ENCODE measurements at regions not wholly inside any gene's neighbourhood (a gene's known extent, or its start where the extent isn't known, plus 50 kb on each side); places are given as distances from the start of the nearest gene placed in this dataset.

DNA sequence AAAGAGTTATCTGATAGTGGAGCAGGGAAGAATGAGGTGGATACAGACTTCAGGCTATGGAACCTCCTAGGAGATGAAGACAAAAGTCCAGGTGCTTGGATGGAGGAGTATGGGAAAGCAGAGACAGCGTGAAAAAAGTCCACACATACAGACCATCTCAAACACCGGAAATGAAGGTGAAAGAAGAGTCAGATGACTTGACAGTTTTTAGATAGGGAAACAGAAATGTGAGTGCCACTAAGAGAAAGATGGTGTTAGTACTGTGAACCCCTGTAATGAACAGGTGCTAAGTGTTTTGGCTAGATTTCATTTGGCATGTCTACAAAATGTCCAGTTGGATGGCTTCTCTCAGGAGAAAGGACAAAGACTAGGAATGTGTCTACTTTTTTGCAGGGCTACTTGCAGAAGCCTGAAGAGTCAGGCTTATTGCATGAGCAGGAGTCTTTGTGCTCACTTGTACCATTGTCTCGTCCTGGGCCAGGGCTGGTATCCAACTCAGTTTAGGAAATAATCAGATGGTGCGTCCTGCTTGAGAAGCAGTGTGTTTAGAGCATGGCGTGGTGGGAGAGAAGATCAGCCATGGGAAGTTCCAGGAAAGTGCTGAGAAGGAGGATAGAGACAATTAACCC, 90.6 kb upstream of the STARD4 start:
- Mint-ChIP-seq H3K4me3 (no peak overlapping the region), H3K9me3 (no peaks in the 10 kb centered on the region), H3K27me3 (ENCODE audit: insufficient read depth, low read depth) (no peaks in the 10 kb centered on the region), H3K27ac (no peak overlapping the region), H3K36me3 (no peaks in the 10 kb centered on the region), H3K4me1 (peaks cover 12% of the 10 kb centered on the region)
- Histone ChIP-seq H3K4me2 (no peak overlapping the region), H3K9ac (no peak overlapping the region), H2AFZ (replicated peaks) (no peak overlapping the region), H3K27me3 (no peaks in the 10 kb centered on the region), H3K9me3 (ENCODE audit: low read depth) (no peaks in the 10 kb centered on the region), H3K4me3 (no peak overlapping the region), H4K20me1 (ENCODE audit: low read depth) (no peaks in the 10 kb centered on the region), H3K36me3 (no peaks in the 10 kb centered on the region), H3F3A (ENCODE audit: low read depth) (no peaks in the 10 kb centered on the region), H3K4me1 (peaks cover 13% of the 10 kb centered on the region), H3K79me2 (ENCODE audit: low read depth) (no peaks in the 10 kb centered on the region), H3K27ac (no peak overlapping the region)
- no peak for DNase-seq (ENCODE audit: low spot score)
- no peak for TF ChIP-seq CTCF (IDR thresholded peaks at IDR 0.05)
- no peak for TF ChIP-seq EZH2phosphoT487 (IDR thresholded peaks at IDR 0.05)
- TF ChIP-seq EZH2 (IDR thresholded peaks at IDR 0.05), result no peak

DNA sequence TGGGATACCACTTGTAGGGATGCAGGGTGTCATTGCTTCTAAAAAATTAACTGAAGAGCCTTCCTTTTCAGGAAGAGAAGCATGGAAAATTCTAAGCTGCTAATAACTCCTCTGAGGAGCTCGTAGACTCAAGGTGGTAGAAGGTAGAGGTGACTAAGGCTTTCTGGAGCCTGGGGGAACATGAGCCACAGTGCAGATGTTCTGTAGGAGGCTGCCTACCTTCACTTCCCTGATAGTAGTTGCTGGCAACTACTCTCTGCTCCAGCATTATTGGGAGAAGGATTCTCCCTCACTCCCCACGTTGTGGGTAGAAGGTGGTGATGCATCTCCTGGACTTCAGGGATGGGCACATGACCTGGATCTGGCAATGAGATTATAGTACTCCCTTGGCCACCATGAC, 86.7 kb upstream of the STARD4 start:
- H3K4me1 ChIP-seq, result peaks cover 13% of the 10 kb centered on the region
- H3K4me2 ChIP-seq, result no peak overlapping the region
- no peak overlapping the region for H3K9ac ChIP-seq
- H3K79me2 ChIP-seq (ENCODE audit: low read depth), result no peaks in the 10 kb centered on the region
- H3K27me3 ChIP-seq, result no peaks in the 10 kb centered on the region
- no peak for DNase-seq (ENCODE audit: low spot score)
- H3K27ac ChIP-seq, result no peak overlapping the region
- H3K4me3 Mint-ChIP-seq, result no peak overlapping the region
- no peaks in the 10 kb centered on the region for H3K36me3 Mint-ChIP-seq
- no peaks in the 10 kb centered on the region for H4K20me1 ChIP-seq (ENCODE audit: low read depth)
- H3F3A ChIP-seq (ENCODE audit: low read depth), result no peaks in the 10 kb centered on the region
- no peak overlapping the region for H3K27ac Mint-ChIP-seq
- peaks cover 12% of the 10 kb centered on the region for H3K4me1 Mint-ChIP-seq
- peaks cover 2% of the 10 kb centered on the region for H3K27me3 Mint-ChIP-seq (ENCODE audit: insufficient read depth, low read depth)
- TF ChIP-seq EZH2 (IDR thresholded peaks at IDR 0.05), result no peak
- TF ChIP-seq EZH2phosphoT487 (IDR thresholded peaks at IDR 0.05), result no peak
- TF ChIP-seq CTCF (IDR thresholded peaks at IDR 0.05), result no peak
- no peak overlapping the region for H2AFZ ChIP-seq (replicated peaks)
- no peaks in the 10 kb centered on the region for H3K36me3 ChIP-seq
- no peak overlapping the region for H3K4me3 ChIP-seq
- no peaks in the 10 kb centered on the region for H3K9me3 Mint-ChIP-seq
- H3K9me3 ChIP-seq (ENCODE audit: low read depth), result no peaks in the 10 kb centered on the region

DNA sequence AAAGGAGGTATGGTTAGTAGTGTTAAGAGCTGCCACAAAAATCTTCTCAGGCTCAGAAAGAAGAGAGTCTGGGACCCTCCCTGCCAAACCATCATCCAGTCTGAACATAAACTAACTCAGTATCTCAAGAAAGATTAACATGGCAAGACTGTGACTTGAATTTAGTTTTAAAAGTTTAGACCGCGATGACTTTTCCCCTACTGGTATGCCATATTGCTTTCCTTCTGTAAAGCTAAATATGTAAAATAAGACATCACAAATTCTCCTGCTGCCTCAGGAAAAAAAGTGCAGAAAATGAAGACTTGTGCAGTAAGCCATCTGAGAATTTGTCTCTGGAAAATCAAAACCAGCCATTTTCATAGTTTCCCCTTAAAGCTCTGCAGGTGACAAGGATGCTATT, 85.2 kb upstream of the STARD4 start:
- no peaks in the 10 kb centered on the region for H3K36me3 Mint-ChIP-seq

More for the DNA sequence above, 85.2 kb upstream of the STARD4 start:
- H3K4me3 Mint-ChIP-seq, result no peak overlapping the region
- Histone ChIP-seq H3K9me3 (ENCODE audit: low read depth) (no peaks in the 10 kb centered on the region), H3K9ac (no peak overlapping the region), H3K4me3 (no peak overlapping the region), H3F3A (ENCODE audit: low read depth) (no peaks in the 10 kb centered on the region), H3K36me3 (no peaks in the 10 kb centered on the region), H3K79me2 (ENCODE audit: low read depth) (no peaks in the 10 kb centered on the region), H3K4me2 (no peak overlapping the region), H4K20me1 (ENCODE audit: low read depth) (no peaks in the 10 kb centered on the region), H3K27me3 (no peaks in the 10 kb centered on the region), H3K4me1 (peaks cover 13% of the 10 kb centered on the region), H3K27ac (no peak overlapping the region), H2AFZ (replicated peaks) (no peak overlapping the region)
- H3K9me3 Mint-ChIP-seq, result no peaks in the 10 kb centered on the region
- peaks cover 2% of the 10 kb centered on the region for H3K27me3 Mint-ChIP-seq (ENCODE audit: insufficient read depth, low read depth)
- DNase-seq (ENCODE audit: low spot score), result no peak
- TF ChIP-seq CTCF (IDR thresholded peaks at IDR 0.05), result no peak
- no peak for TF ChIP-seq EZH2 (IDR thresholded peaks at IDR 0.05)
- TF ChIP-seq EZH2phosphoT487 (IDR thresholded peaks at IDR 0.05), result no peak
- H3K4me1 Mint-ChIP-seq, result peaks cover 12% of the 10 kb centered on the region
- no peak overlapping the region for H3K27ac Mint-ChIP-seq
